Smooth muscle cell (in vitro differentiated cells): ENCODE measurements at regions not wholly inside any gene's neighbourhood (a gene's known extent, or its start where the extent isn't known, plus 50 kb on each side); places are given as distances from the start of the nearest gene placed in this dataset.
A peak's percentile ranks its signal among the peaks of the same experiment; 100 is the strongest.

ENCODE experiments used
- DNase-seq: peaks from one replicate; lab custom pipeline; 2025; ENCODE audit not compliant: unreplicated experiment; lab: John Stamatoyannopoulos, UW
- H2AFZ ChIP-seq: fragments of 200-600 bp; sonication (generic); 2 replicates; pipeline ENCODE4 v1.6.0; 2016; ENCODE audit warnings: antibody characterized with exemption, low read depth, mild to moderate bottlenecking
- H3F3A ChIP-seq: fragments of 200-600 bp; sonication (generic); 2 replicates; pipeline ENCODE4 v1.6.0; 2017; ENCODE audit warnings: antibody characterized with exemption, low read depth
- H3K27ac ChIP-seq: fragments of 200-600 bp; sonication (generic); 2 replicates; pipeline ENCODE4 v1.5.1; 2016; ENCODE audit warnings: low read depth, mild to moderate bottlenecking
- H3K27me3 ChIP-seq: fragments of 200-600 bp; sonication (generic); 2 replicates; pipeline ENCODE4 v1.6.1; 2016; ENCODE audit warnings: low read depth, mild to moderate bottlenecking
- H3K36me3 ChIP-seq: fragments of 200-600 bp; sonication (generic); 2 replicates; pipeline ENCODE4 v1.5.1; 2016; ENCODE audit warnings: low read depth
- H3K4me1 ChIP-seq: fragments of 200-600 bp; sonication (generic); 2 replicates; pipeline ENCODE4 v1.5.1; 2016; ENCODE audit warnings: low read depth
- H3K4me2 ChIP-seq: fragments of 200-600 bp; sonication (generic); 2 replicates; pipeline ENCODE4 v1.6.0; 2016; ENCODE audit warnings: mild to moderate bottlenecking
- H3K4me3 ChIP-seq: fragments of 200-600 bp; sonication (generic); 2 replicates; pipeline ENCODE4 v1.5.1; 2016; ENCODE audit warnings: mild to moderate bottlenecking
- H3K79me2 ChIP-seq: fragments of 200-600 bp; sonication (generic); 2 replicates; pipeline ENCODE4 v1.6.0; 2016; ENCODE audit warnings: low read depth, mild to moderate bottlenecking
- H3K9ac ChIP-seq: fragments of 200-600 bp; sonication (generic); 2 replicates; pipeline ENCODE4 v1.6.0; 2016; ENCODE audit warnings: low read depth
- H3K9me3 ChIP-seq: fragments of 200-600 bp; sonication (generic); replicated peaks from 2 replicates; pipeline ENCODE4 v1.5.1; 2016; ENCODE audit warnings: low read depth
- H4K20me1 ChIP-seq: fragments of 200-600 bp; sonication (generic); 2 replicates; pipeline ENCODE4 v1.6.0; 2016; ENCODE audit warnings: low read depth
- WGBS: methylation state at CpG from one replicate; pipeline ENCODE4 v1.1.7; 2016; ENCODE audit warnings: low lambda C conversion rate; 5-methylcytosine and 5-hydroxymethylcytosine counted together
- TF ChIP-seq, protein P1 (sequence below): fragments of 200-600 bp; sonication (generic); IDR thresholded peaks from 2 replicates; pipeline ENCODE4 v1.5.1; 2017; ENCODE audit warnings: borderline replicate concordance, mild to moderate bottlenecking, antibody characterized with exemption; ENCODE audit not compliant: insufficient read depth, poor library complexity, severe bottlenecking

- H3K36me3 ChIP-seq: no peaks in the 10 kb centered on the region
- H3K4me2 ChIP-seq: peak overlapping the region; percentile 74
- no peaks in the 10 kb centered on the region for H3K79me2 ChIP-seq
- TF ChIP-seq, protein P1, sequence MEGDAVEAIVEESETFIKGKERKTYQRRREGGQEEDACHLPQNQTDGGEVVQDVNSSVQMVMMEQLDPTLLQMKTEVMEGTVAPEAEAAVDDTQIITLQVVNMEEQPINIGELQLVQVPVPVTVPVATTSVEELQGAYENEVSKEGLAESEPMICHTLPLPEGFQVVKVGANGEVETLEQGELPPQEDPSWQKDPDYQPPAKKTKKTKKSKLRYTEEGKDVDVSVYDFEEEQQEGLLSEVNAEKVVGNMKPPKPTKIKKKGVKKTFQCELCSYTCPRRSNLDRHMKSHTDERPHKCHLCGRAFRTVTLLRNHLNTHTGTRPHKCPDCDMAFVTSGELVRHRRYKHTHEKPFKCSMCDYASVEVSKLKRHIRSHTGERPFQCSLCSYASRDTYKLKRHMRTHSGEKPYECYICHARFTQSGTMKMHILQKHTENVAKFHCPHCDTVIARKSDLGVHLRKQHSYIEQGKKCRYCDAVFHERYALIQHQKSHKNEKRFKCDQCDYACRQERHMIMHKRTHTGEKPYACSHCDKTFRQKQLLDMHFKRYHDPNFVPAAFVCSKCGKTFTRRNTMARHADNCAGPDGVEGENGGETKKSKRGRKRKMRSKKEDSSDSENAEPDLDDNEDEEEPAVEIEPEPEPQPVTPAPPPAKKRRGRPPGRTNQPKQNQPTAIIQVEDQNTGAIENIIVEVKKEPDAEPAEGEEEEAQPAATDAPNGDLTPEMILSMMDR: no peak
- H3K27me3 ChIP-seq: no peaks in the 10 kb centered on the region
- peak overlapping the region; percentile 20 for H3K27ac ChIP-seq
- H3F3A ChIP-seq: peaks cover 14% of the 10 kb centered on the region
- no peak overlapping the region for H2AFZ ChIP-seq
- H3K4me3 ChIP-seq: no peak overlapping the region
- H4K20me1 ChIP-seq: no peaks in the 10 kb centered on the region
- WGBS: 93% methylated on average over 11 of the region's 11 CpGs
- no peak for DNase-seq
- no peaks in the 10 kb centered on the region for H3K9me3 ChIP-seq
- H3K4me1 ChIP-seq: peaks cover 12% of the 10 kb centered on the region
- H3K9ac ChIP-seq: no peak overlapping the region
Observed at GRCh38 chr10:3693022-3693697, 91.8 kb downstream of the KLF6 start.

GRCh38 chr10:3692387-3692999, 92.5 kb downstream of the KLF6 start:
- DNase-seq: no peak
- no peak overlapping the region for H3K9ac ChIP-seq

GRCh38 chr10:3691482-3691881, 93.5 kb downstream of the KLF6 start:
- no peak overlapping the region for H3K27ac ChIP-seq
- H3K4me3 ChIP-seq: no peak overlapping the region
- H3K4me2 ChIP-seq: peak overlapping the region; percentile 74
- no peaks in the 10 kb centered on the region for H3K9me3 ChIP-seq
- no peaks in the 10 kb centered on the region for H3K36me3 ChIP-seq
- H3K27me3 ChIP-seq: no peaks in the 10 kb centered on the region
- no peak overlapping the region for H2AFZ ChIP-seq
- H3F3A ChIP-seq: peaks cover 14% of the 10 kb centered on the region
- H4K20me1 ChIP-seq: no peaks in the 10 kb centered on the region
- DNase-seq: no peak
- WGBS: 73% methylated on average over 8 of the region's 8 CpGs
- no peaks in the 10 kb centered on the region for H3K79me2 ChIP-seq
- H3K9ac ChIP-seq: no peak overlapping the region
- TF ChIP-seq, protein P1: no peak
- peaks cover 12% of the 10 kb centered on the region for H3K4me1 ChIP-seq

More at GRCh38 chr10:3692387-3692999, 92.5 kb downstream of the KLF6 start:
- Histone ChIP-seq H3K79me2 (no peaks in the 10 kb centered on the region), H3K4me3 (no peak overlapping the region), H3K9me3 (no peaks in the 10 kb centered on the region), H3K4me2 (peak overlapping the region; percentile 74), H3F3A (peaks cover 14% of the 10 kb centered on the region), H3K27me3 (no peaks in the 10 kb centered on the region), H3K4me1 (peaks cover 12% of the 10 kb centered on the region), H3K27ac (peak overlapping the region; percentile 20), H2AFZ (no peak overlapping the region), H4K20me1 (no peaks in the 10 kb centered on the region), H3K36me3 (no peaks in the 10 kb centered on the region)
- 16% methylated on average over 7 of the region's 7 CpGs for WGBS
- TF ChIP-seq, protein P1: no peak
